Hepatocyte (in vitro differentiated cells): ENCODE measurements at regions not wholly inside any gene's neighbourhood (a gene's known extent, or its start where the extent isn't known, plus 50 kb on each side); places are given as distances from the start of the nearest gene placed in this dataset.

Source experiments
- CTCF ChIP-seq: fragments of 200-600 bp; sonication (generic); IDR thresholded peaks from 2 replicates; pipeline ENCODE4 v1.5.1; 2016; ENCODE audit warnings: antibody characterized with exemption, mild to moderate bottlenecking; ENCODE audit not compliant: poor library complexity
- EZH2 ChIP-seq: fragments of 200-600 bp; sonication (generic); IDR thresholded peaks from 2 replicates; pipeline ENCODE4 v1.6.1; 2016; ENCODE audit warnings: antibody characterized with exemption, mild to moderate bottlenecking, borderline replicate concordance
- EZH2phosphoT487 ChIP-seq: fragments of 200-600 bp; sonication (generic); IDR thresholded peaks from one replicate; pipeline ENCODE4 v1.6.1; 2018; ENCODE audit warnings: antibody characterized with exemption, mild to moderate bottlenecking, low read depth, moderate library complexity; ENCODE audit not compliant: unreplicated experiment, severe bottlenecking

GRCh38 chr1:103199001-103199400 lies 90.7 kb upstream of the COL11A1 start:
- no peak for TF ChIP-seq EZH2
- no peak for TF ChIP-seq CTCF
- TF ChIP-seq EZH2phosphoT487: no peak
